Rectal smooth muscle tissue (tissue), 1 donor: ENCODE measurements at regions not wholly inside any gene's neighbourhood (a gene's known extent, or its start where the extent isn't known, plus 50 kb on each side); places are given as distances from the start of the nearest gene placed in this dataset.

Experiments used
- H3K27ac ChIP-seq: one replicate; pipeline ENCODE4 v1.7.0; 2013; ENCODE audit warnings: low read depth, low read length, inconsistent platforms
- H3K27me3 ChIP-seq: one replicate; pipeline ENCODE4 v1.7.0; 2013; ENCODE audit warnings: low read length; ENCODE audit not compliant: control insufficient read depth, insufficient read depth
- H3K36me3 ChIP-seq: one replicate; pipeline ENCODE4 v1.7.0; 2013; ENCODE audit warnings: low read length; ENCODE audit not compliant: control insufficient read depth, insufficient read depth
- H3K4me1 ChIP-seq: one replicate; pipeline ENCODE4 v1.7.0; 2013; ENCODE audit warnings: low read length; ENCODE audit not compliant: control insufficient read depth, insufficient read depth
- H3K4me3 ChIP-seq: one replicate; pipeline ENCODE4 v1.7.0; 2013; ENCODE audit warnings: low read length
- H3K9ac ChIP-seq: one replicate; pipeline ENCODE4 v1.7.0; 2013; ENCODE audit warnings: low read length

GRCh38 chr14:86515195-86515594 lies 985.3 kb downstream of the FLRT2 start:
- Histone ChIP-seq H3K27ac (no peak overlapping the region), H3K36me3 (no peaks in the 10 kb centered on the region), H3K9ac (no peak overlapping the region), H3K4me1 (no peaks in the 10 kb centered on the region), H3K27me3 (no peaks in the 10 kb centered on the region), H3K4me3 (no peak overlapping the region)

GRCh38 chr14:86513564-86513963 lies 983.6 kb downstream of the FLRT2 start:
- no peaks in the 10 kb centered on the region for H3K4me1 ChIP-seq
- no peak overlapping the region for H3K27ac ChIP-seq
- no peaks in the 10 kb centered on the region for H3K36me3 ChIP-seq
- no peak overlapping the region for H3K9ac ChIP-seq
- H3K4me3 ChIP-seq, result no peak overlapping the region
- H3K27me3 ChIP-seq, result no peaks in the 10 kb centered on the region

- H3K9ac ChIP-seq, result no peak overlapping the region
- no peak overlapping the region for H3K4me3 ChIP-seq
- H3K36me3 ChIP-seq, result no peaks in the 10 kb centered on the region
- H3K27ac ChIP-seq, result no peak overlapping the region
- H3K27me3 ChIP-seq, result no peaks in the 10 kb centered on the region
- H3K4me1 ChIP-seq, result no peaks in the 10 kb centered on the region
These were observed 983.1 kb downstream of the FLRT2 start for GRCh38 chr14:86513056-86513455.

- Histone ChIP-seq H3K27me3 (no peaks in the 10 kb centered on the region), H3K36me3 (no peaks in the 10 kb centered on the region), H3K4me3 (no peak overlapping the region), H3K9ac (no peak overlapping the region), H3K27ac (no peak overlapping the region), H3K4me1 (no peaks in the 10 kb centered on the region)
These were observed 980.5 kb downstream of the FLRT2 start for GRCh38 chr14:86510491-86510890.

GRCh38 chr14:86505808-86506207 lies 975.9 kb downstream of the FLRT2 start:
- Histone ChIP-seq H3K4me3 (no peak overlapping the region), H3K27ac (no peak overlapping the region), H3K4me1 (no peaks in the 10 kb centered on the region), H3K9ac (no peak overlapping the region), H3K27me3 (no peaks in the 10 kb centered on the region), H3K36me3 (no peaks in the 10 kb centered on the region)

- Histone ChIP-seq H3K27me3 (no peaks in the 10 kb centered on the region), H3K36me3 (no peaks in the 10 kb centered on the region), H3K9ac (no peak overlapping the region), H3K4me1 (no peaks in the 10 kb centered on the region), H3K27ac (no peak overlapping the region), H3K4me3 (no peak overlapping the region)
These were observed 971.7 kb downstream of the FLRT2 start for GRCh38 chr14:86501611-86502010.

GRCh38 chr14:86491743-86492142 lies 961.8 kb downstream of the FLRT2 start:
- Histone ChIP-seq H3K27me3 (no peaks in the 10 kb centered on the region), H3K27ac (no peak overlapping the region), H3K36me3 (no peaks in the 10 kb centered on the region), H3K9ac (no peak overlapping the region), H3K4me3 (no peak overlapping the region), H3K4me1 (no peaks in the 10 kb centered on the region)

GRCh38 chr14:86481104-86481503 lies 951.2 kb downstream of the FLRT2 start:
- Histone ChIP-seq H3K27me3 (no peaks in the 10 kb centered on the region), H3K36me3 (no peaks in the 10 kb centered on the region), H3K4me1 (no peaks in the 10 kb centered on the region), H3K27ac (no peak overlapping the region), H3K9ac (no peak overlapping the region), H3K4me3 (no peak overlapping the region)

GRCh38 chr14:86464341-86464740 lies 934.4 kb downstream of the FLRT2 start:
- Histone ChIP-seq H3K27me3 (no peaks in the 10 kb centered on the region), H3K4me3 (no peak overlapping the region), H3K36me3 (no peaks in the 10 kb centered on the region), H3K27ac (no peak overlapping the region), H3K9ac (no peak overlapping the region), H3K4me1 (no peaks in the 10 kb centered on the region)

- no peaks in the 10 kb centered on the region for H3K27me3 ChIP-seq
These were observed 932.3 kb downstream of the FLRT2 start for GRCh38 chr14:86462193-86462753.

GRCh38 chr14:86457481-86458135 lies 927.7 kb downstream of the FLRT2 start:
- H3K4me1 ChIP-seq, result no peaks in the 10 kb centered on the region
- no peak overlapping the region for H3K9ac ChIP-seq
- H3K4me3 ChIP-seq, result no peak overlapping the region
- no peaks in the 10 kb centered on the region for H3K27me3 ChIP-seq
- H3K27ac ChIP-seq, result no peak overlapping the region
- H3K36me3 ChIP-seq, result no peaks in the 10 kb centered on the region

More at GRCh38 chr14:86462193-86462753, 932.3 kb downstream of the FLRT2 start:
- H3K4me3 ChIP-seq, result no peak overlapping the region
- no peak overlapping the region for H3K27ac ChIP-seq
- H3K4me1 ChIP-seq, result no peaks in the 10 kb centered on the region
- H3K9ac ChIP-seq, result no peak overlapping the region
- H3K36me3 ChIP-seq, result no peaks in the 10 kb centered on the region

- Histone ChIP-seq H3K4me3 (no peak overlapping the region), H3K9ac (no peak overlapping the region), H3K36me3 (no peaks in the 10 kb centered on the region), H3K4me1 (no peaks in the 10 kb centered on the region), H3K27me3 (no peaks in the 10 kb centered on the region), H3K27ac (no peak overlapping the region)
These were observed 920.1 kb downstream of the FLRT2 start for GRCh38 chr14:86450085-86450484.

GRCh38 chr14:86442135-86442534 lies 912.2 kb downstream of the FLRT2 start:
- Histone ChIP-seq H3K4me3 (no peak overlapping the region), H3K9ac (no peak overlapping the region), H3K4me1 (no peaks in the 10 kb centered on the region), H3K27ac (no peak overlapping the region), H3K27me3 (no peaks in the 10 kb centered on the region), H3K36me3 (no peaks in the 10 kb centered on the region)
